ENCODE measurements at regions not wholly inside any gene's neighbourhood (a gene's known extent, or its start where the extent isn't known, plus 50 kb on each side); places are given as distances from the start of the nearest gene placed in this dataset.

GRCh38 chr7:13032576-13032975 is 345.1 kb downstream of the ARL4A start:
- no peak for TF ChIP-seq EZH2 (optimal IDR thresholded peaks at IDR 0.05; ENCODE audit: low read depth, low read length)
- no peak for TF ChIP-seq CTCF (IDR thresholded peaks at IDR 0.05; ENCODE audit: low read length)
- TF ChIP-seq EZH2phosphoT487 (IDR thresholded peaks at IDR 0.05; ENCODE audit: low read length) = no peak
